ENCODE measurements at regions not wholly inside any gene's neighbourhood (a gene's known extent, or its start where the extent isn't known, plus 50 kb on each side); places are given as distances from the start of the nearest gene placed in this dataset.

DNA sequence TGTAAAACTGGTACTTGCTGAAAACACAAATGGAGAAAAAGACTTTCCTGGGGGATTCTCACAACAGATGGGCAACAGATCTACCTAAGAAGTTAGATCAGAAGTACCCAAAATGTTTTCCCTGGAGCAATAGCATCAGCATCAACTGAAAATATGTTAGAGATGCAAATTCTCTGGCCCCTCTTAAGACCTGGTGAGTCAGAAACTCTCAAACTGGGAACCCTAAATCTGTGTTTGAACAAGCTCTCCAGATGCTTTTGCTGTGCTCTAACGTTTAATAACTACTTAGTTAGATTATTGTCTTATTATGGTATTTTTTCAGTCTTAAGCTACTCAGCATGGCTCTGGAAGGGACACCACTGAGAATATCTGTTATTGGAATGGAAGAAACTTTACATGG, 55.2 kb upstream of the TRPC3 start:
- no peak for DNase-seq (ENCODE audit: extremely low spot score)
- Histone ChIP-seq H3K27me3 (no peaks in the 10 kb centered on the region), H3K9me3 (no peaks in the 10 kb centered on the region), H3K4me1 (no peaks in the 10 kb centered on the region), H3K27ac (replicated peaks in 1 of 4) (no peak overlapping the region), H3K36me3 (no peaks in the 10 kb centered on the region), H3K4me3 (no peak overlapping the region)
- intact Hi-C loops (cut with DNase I): no loop called here
- no peak for TF ChIP-seq POLR2AphosphoS5 (IDR thresholded peaks at IDR 0.05)
- no peak for TF ChIP-seq POLR2A (IDR thresholded peaks at IDR 0.05; ENCODE audit: low read depth)
- no peak for TF ChIP-seq EP300 (IDR thresholded peaks at IDR 0.05)
- TF ChIP-seq, protein P1, sequence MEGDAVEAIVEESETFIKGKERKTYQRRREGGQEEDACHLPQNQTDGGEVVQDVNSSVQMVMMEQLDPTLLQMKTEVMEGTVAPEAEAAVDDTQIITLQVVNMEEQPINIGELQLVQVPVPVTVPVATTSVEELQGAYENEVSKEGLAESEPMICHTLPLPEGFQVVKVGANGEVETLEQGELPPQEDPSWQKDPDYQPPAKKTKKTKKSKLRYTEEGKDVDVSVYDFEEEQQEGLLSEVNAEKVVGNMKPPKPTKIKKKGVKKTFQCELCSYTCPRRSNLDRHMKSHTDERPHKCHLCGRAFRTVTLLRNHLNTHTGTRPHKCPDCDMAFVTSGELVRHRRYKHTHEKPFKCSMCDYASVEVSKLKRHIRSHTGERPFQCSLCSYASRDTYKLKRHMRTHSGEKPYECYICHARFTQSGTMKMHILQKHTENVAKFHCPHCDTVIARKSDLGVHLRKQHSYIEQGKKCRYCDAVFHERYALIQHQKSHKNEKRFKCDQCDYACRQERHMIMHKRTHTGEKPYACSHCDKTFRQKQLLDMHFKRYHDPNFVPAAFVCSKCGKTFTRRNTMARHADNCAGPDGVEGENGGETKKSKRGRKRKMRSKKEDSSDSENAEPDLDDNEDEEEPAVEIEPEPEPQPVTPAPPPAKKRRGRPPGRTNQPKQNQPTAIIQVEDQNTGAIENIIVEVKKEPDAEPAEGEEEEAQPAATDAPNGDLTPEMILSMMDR (IDR thresholded peaks at IDR 0.05): no peak
- whole genome bisulfite sequencing: 55% methylated on average over 1 of the region's 1 CpG

DNA sequence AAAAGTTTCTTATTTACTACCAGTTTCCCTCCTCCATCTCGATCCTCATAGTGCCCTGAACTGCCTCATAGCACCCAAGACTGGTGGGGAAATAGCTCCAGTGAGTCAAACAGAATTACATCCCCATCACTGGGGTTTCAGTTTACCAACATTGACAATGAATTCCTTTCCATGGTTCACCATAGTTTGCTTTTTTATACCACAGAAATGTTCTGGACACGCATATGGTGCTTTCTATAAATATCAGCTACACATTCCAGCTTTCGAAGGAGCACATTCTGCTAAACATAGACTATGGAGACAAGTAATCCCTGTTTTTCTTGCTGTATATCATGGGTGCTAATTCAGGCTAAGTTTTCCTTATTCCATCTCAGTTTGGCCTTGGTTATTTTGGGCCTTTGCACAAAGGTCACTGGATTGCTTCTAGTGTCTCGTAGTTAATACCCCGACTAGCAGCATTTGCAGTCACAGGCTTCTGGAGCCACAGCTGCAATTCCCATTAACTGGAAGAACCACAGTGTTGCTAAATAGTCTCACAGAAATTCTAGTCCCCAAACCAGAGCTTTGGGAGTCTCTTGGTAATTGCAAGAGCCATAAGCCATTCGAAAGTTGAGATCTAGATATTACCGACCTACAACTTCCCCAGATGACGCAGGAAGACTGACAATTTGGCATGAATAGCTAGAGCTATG, 53.4 kb upstream of the TRPC3 start:
- no peaks in the 10 kb centered on the region for H3K9me3 ChIP-seq
- no peak overlapping the region for H3K27ac ChIP-seq (replicated peaks in 1 of 4)
- H3K36me3 ChIP-seq: no peaks in the 10 kb centered on the region
- WGBS: 79% methylated on average over 8 of the region's 8 CpGs
- H3K4me3 ChIP-seq: no peak overlapping the region
- no peaks in the 10 kb centered on the region for H3K4me1 ChIP-seq
- TF ChIP-seq EP300 (IDR thresholded peaks at IDR 0.05) (no peak), POLR2AphosphoS5 (IDR thresholded peaks at IDR 0.05) (no peak), POLR2A (IDR thresholded peaks at IDR 0.05; ENCODE audit: low read depth) (no peak)
- TF ChIP-seq, protein P1 (IDR thresholded peaks at IDR 0.05): no peak
- H3K27me3 ChIP-seq: no peaks in the 10 kb centered on the region
- intact Hi-C loops (cut with DNase I): no loop called here
- no peak for DNase-seq (ENCODE audit: extremely low spot score)

DNA sequence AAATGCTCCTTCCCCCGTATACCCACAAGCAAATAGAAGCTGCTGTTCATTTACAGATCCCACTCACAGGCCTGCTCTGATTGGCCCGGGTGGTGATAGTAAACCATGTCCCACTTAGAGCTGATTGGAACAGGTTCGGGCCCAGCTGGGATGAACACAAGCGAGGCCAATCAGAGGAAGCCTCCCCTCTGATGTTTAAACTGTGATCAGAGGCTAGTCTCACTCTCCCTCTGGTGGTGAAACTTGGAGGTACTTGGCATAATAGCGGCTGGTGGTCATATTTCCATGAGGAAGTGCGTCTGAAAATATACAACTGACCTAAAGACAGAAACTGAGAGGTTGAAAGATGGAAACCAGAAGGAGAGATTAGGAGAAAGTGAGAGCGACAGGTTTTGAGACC, 51.5 kb upstream of the TRPC3 start:
- TF ChIP-seq, protein P1 (IDR thresholded peaks at IDR 0.05): peak in 1 of 3 experiments; percentile 4
- TF ChIP-seq POLR2AphosphoS5 (IDR thresholded peaks at IDR 0.05): no peak
- H3K9me3 ChIP-seq: no peaks in the 10 kb centered on the region
- no peaks in the 10 kb centered on the region for H3K4me1 ChIP-seq
- H3K27me3 ChIP-seq: no peaks in the 10 kb centered on the region
- H3K27ac ChIP-seq (replicated peaks in 1 of 4): no peak overlapping the region
- no peak overlapping the region for H3K4me3 ChIP-seq
- intact Hi-C loops (cut with DNase I): no loop called here
- DNase-seq (ENCODE audit: extremely low spot score): no peak
- WGBS: 88% methylated on average over 6 of the region's 7 CpGs
- no peaks in the 10 kb centered on the region for H3K36me3 ChIP-seq

Measured in esophagus muscularis mucosa (tissue), 4 donors.